Ureter (tissue), 1 donor: ENCODE measurements at regions not wholly inside any gene's neighbourhood (a gene's known extent, or its start where the extent isn't known, plus 50 kb on each side); places are given as distances from the start of the nearest gene placed in this dataset.
"Not testable (repeated sequence)": the region's sequence is repeated elsewhere in the genome, so short reads cannot be mapped to it uniquely, and the experiment has no call there.

Experiments
- DNase-seq: peaks from one replicate; pipeline ENCODE4 v3.0.0-alpha.2; 2020; ENCODE audit warnings: low spot score
- donor health status: DM: yes; HTN: yes; CAD: no.

DNA sequence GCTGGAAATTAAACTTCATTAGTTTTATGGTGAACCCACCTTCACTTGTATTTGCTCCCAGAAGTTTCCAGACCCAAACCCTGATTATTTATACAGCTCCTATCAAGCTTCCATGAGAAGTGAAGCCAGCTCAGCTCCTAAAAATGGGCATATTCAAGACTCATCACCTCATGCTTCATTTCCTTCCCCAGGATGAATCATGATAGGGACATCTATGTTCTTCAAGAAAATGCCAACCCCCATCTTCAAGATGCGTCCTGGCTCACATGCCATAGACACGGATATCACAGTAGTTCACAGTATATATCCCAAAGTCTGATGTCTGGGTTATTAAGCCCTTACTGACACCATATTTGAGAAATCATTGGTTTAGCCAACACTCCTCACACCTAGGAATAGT, 217.6 kb downstream of the NPR3 start:
- DNase-seq, result no peak

DNA sequence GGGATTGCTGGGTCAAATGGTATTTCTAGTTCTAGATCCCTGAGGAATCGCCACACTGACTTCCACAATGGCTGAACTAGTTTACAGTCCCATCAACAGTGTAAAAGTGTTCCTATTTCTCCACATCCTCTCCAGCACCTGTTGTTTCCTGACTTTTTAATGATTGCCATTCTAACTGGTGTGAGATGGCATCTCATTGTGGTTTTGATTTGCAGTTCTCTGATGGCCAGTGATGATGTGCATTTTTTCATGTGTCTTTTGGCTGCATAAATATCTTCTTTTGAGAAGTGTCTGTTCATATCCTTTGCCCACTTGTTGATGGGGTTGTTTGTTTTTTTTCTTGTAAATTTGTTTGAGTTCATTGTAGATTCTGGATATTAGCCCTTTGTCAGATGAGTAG, 220.3 kb downstream of the NPR3 start:
- DNase-seq, result not testable (repeated sequence)

DNA sequence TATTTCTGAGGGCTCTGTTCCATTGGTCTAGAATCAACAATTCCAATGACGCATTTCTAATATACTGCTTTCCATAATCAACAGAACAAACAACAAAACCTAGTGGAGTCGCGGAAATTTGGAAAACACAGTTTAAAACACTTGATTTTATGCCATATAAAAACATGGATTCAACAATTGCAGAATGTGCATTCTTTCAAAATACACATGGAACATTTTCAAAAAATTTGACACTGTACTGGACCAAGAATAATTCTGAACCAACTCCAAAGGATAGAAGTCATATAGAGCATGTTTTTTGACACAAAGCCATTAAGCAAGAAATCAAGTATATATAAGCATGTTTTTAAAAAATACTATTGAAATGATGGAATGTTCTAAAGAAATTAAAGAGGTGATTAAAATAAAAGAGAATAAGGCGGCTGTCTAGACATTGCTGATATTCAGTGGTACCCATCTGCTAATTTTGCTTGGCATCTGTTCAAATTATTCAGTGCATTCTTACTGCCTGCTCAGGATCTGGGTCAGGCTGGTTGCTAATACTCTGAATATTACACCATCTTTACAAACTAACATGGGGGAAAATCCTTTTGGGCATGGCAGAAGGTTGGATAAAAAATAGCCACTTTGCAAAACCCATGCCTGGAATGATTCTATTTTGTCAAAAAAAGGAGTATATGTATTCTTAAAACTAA, 221.3 kb downstream of the NPR3 start:
- no peak for DNase-seq

DNA sequence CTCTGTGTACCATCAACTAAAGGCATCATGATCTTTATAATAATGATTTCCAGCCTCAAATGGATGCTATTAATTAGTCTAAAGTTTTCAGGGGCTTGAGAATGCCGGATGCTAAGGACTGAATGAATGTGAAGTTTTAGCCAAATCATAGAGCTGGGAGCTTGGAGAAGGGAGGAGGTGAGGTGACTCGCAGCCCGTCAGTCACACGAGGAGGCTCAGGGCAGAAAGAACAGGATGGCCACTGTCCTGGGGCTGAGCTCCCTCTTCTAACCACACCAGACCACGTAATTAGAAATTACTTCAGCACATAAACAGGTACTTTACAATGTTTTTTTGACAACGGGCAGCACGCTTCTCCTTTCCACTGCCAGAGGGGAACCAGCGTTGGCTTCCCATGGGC, 222.6 kb downstream of the NPR3 start:
- DNase-seq, result no peak

DNA sequence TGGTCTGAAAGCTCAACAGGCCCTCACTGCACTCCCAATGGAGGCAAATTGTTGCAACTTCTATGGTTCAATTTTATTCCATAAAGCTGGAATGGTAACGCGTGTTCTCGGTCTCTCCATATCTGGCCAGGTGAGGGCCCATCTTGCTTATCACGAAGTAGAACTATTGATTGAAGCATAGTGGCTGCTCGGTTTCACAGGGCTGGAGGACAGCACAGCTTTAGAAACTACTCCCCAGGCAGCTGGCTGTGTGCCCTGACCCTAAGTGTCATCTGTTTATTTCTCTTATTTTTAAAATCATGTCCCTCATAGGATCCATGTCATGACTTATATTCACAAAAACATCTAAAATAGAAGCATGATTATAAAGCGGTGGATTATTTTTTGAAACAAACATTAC, 223.4 kb downstream of the NPR3 start:
- DNase-seq, result no peak

DNA sequence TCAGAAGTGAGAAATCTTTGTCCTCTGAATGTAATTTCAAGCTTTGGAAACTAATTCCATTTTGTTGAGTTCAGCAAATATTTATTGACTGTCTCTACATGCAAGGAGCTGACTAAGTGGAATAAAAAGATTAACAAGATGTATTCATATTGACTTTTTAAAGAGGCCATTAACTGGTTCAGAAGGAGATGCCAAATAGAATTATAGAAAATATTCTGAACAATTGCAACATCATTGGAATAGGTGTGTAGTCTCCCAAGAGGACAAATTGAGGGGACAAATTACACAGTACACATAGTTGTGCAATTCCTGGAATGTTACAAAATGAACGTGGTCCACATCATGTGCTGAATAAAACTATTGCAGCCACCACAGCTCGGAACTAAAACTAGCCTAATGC, 224.2 kb downstream of the NPR3 start:
- DNase-seq, result no peak

DNA sequence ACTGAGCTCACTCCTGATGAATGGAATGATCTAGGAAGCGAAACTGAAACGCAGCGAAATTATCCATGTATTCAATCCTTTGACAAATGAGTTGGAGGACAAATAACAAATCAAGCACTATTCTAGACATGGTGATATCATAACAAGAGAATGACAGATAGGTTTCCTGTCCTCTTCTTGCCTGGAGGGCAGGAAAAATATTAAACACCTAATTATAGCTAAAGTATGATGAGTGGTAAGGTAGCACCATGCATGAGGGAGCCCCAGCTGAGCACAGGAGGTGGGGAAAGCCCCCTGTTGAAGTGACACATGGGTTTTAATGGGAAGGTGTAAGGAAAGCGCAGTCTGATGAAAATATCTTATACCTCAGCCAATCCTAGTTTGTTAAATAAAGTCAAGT, 225.2 kb downstream of the NPR3 start:
- no peak for DNase-seq

DNA sequence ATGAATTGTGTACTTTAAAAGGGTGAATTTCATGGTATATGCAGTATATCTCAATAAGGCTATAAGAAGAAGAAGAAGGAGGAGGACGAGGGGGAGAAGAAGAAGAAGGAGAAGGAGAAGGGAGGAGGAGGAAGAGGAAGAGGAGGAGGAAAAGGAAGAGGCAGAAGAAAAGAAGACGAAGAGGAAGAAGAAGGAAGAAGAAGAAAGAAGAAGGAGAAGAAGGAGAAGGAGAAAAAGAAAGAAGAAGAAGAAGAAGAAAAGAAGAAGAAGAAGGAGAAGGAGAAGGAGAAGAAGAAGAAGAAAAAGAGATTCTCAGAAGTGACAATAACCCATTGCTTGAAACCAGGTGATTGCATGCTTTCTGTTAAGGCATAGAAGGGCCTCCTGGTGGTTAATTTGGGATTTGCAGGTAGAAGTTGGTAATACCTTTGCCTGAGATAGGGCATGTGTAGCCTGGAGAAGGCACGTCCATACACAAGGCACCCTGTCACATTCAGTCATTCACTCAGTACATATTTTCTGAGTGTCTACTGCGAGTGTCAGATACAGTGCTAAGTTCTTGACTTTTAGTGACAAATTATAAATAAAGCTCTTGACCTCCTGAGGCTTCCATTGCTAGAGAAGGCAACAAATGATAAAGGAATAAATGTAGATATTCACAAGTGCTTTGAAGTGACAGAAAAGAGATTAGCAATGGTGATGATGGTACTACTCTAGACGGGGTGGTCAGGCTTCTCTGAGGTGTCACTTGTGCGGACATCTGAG, 231.3 kb downstream of the NPR3 start:
- no peak for DNase-seq

DNA sequence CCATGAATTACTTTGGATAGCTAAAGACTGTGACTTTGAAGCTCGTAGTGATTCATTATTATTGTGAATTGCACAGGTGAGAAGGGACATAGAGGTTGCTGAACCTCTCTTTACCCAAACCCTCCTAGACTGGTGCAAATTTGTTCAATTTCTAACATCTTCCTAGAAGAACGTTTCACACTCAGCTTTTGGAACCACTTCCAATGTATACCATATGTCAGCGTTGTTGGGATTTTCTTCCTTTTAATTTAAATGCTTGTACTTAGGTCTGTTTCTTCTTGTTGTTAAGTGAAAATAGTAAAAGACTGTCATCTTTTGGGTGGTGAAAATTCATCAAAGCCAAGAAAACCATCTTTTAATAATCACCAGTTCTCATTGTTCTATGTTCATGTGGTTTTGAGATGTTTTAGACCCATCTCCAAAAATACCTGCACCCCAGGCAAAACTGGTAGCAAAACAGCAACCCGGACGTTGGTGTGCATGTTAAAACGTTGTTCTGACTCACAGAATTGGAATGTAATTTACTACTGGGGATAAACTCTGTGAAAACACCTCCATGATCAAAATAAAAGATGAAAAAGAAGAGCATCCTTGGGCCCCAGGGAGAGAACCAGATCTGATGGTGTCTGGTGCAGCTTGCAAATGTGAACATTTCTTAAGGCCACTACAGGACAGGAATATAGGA, 238.3 kb downstream of the NPR3 start:
- DNase-seq, result no peak

DNA sequence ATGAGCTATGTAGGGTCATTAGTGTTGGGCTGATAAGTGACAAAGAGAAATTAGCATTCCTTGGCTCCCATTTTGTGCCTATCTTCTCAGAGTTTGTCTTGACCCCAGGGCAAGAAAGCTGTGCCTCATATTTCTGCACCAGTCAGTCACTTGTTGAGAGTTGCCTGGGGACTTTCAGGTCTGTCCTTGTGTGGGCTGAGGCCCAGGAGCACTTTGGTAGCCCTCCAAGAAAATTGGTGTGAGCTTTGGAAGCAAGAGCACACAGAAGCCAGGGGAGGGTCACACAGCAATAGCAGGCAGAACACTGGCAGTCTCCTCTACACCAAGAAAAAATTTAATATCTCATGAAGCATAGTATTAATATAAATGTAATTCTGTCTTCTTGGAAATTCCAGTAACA, 239.9 kb downstream of the NPR3 start:
- no peak for DNase-seq

DNA sequence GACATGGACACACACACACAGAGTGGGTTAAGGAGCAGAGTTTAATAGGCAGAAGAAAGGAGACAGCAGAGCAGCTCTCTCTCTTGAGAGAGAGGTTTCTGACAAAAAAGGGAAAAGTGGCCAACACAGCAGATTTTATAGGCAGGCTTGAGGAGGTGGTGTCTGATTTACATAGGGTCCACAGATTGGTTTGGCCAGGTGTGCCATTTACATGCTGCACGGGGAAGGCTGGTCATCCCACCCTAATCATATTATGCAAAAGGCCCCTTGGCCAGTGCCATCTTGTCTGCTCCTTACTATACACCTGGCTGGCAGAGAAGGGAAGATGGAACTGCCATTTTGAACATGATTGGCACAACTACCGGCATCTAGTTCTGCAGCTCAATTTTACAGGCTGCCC, 240.8 kb downstream of the NPR3 start:
- no peak for DNase-seq

DNA sequence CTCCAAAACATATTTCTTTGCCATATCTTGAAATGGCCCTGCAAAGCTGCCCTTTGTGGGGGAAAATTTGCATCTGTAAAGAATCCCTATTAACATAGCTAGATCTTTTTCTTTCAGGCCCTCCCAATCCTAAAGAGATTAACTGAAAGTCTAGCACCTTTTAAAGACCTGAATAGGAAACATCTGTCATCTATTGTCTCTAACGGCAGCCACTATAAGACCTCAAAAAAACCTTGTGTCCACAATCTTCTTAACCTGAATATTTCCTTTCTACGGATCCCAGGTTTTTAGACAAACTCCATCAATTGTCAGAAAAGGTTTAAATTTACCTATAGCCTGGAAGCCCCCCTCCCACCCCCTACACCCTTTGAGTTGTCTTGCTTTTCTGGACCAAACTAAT, 241.3 kb downstream of the NPR3 start:
- not testable (repeated sequence) for DNase-seq

DNA sequence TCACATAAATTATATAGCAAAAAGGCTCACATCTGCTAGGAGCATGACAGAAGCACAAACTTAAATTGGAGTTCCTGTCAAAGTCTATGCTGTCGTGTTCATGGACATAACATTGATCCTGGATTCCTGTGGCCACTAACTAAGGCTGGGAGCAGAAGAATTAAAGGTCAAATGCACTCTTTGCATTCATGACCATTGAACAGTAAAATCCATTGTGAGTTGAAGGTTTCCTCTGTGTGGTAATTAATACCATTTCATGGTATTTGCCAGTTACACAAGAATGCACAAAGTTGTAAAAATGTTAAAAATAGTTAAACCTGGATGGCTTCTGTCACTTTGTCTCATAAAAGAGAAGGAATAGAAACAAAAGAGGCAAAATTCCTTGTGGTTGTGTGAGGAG, 242.6 kb downstream of the NPR3 start:
- DNase-seq, result no peak

DNA sequence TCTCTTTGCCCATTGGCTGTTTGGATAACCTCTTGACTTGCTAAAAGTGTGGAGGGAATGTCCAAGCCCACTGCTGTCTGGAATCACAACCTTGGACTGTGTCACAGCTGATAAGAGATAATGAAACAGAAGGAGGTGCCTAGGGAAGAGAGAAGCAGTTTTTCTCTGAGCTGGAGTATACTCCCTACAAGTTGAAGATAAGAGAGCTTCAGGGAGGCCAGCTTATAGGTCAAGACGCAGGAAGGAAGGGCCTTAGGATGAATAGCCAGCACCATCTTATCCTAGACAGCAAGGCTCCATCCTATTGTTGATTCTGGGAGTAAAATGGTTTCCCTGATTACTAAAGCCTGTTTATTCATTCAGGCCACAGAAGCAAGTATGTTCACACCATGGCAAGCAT, 244.7 kb downstream of the NPR3 start:
- no peak for DNase-seq

DNA sequence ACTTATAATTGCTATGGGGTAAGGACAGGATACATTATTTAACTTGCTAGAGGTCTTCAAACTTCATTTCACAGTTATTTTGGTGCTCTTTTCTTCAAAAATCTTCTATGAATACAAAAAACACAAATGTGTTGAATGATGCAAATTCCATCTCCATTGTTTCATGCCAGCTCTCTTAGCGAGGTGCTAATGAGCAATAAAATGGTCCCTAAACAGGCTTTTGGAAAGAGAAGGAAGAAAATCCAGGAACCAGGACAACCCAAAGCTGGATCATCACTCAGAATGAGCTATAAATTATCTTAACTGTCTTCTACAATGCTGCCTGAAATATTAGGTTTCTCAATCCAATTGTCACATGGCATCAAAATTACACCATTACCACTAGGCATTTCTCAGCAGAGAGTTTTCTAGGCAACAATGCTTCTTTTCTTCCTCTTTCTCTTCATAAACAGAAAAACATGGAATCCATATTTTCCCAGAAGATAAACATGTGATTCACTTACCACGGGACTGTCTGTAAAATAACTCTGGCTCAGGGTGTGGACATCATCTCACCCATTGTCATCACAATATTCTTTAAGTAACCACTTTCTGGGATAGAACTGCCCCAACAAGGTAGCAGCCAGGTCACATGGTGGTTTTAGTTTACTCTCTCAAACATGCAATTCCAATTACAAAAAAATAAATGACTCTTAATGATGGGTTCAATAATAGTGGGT, 249.4 kb downstream of the NPR3 start:
- DNase-seq, result no peak

DNA sequence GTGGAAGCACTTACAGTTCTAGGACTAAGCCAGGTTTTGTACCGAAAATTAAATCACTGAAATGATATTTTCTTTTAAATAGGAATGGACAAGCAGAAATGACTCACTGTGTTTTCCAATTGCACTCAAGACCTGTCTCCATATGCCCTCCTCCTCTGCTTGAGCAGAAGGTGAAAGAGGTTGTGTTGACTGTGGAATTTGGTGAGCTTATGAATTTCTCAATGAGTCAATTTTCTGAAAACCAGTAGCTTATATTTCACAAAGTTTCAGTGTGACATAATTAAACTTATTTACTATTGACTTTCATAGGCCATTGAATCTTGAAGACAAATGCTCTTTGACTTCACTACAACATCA, 249.9 kb downstream of the NPR3 start:
- no peak for DNase-seq

DNA sequence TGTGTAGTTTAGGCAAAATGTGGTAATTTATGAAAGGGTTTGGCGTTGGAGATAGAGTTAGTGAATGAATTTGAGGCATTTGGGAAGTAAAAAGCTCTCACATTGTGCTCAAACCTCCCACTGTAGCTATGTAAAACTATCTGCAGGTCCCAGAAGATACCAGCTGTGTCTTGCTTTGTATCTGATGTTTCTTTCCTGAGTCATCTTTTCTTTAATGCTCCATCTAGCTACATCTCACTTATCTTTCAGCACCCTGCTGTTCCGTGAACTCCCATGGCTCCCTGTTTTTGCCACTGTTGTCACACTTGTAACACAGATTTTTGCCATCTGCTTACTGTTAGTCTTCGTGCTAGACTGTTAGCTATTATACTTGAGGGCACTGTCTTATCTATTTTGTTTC, 253.1 kb downstream of the NPR3 start:
- no peak for DNase-seq

DNA sequence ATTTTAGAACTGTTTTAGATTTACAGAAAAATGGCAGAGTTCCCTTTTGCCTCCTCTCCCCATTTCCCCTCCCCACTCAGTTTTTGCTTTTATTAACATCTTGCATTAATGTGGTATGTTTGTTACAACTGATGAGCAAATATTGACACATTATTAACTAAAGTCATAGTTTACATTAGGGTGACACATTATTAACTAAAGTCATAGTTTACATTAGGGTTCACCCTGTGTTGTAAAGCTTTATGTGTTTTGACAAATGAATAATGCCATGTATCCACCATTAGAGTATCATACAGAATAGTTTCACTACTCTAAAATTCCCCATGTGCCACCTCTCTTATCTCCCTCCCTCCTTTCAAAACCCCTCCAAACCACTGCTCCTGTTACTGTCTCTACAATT, 262.5 kb downstream of the NPR3 start:
- DNase-seq, result no peak

DNA sequence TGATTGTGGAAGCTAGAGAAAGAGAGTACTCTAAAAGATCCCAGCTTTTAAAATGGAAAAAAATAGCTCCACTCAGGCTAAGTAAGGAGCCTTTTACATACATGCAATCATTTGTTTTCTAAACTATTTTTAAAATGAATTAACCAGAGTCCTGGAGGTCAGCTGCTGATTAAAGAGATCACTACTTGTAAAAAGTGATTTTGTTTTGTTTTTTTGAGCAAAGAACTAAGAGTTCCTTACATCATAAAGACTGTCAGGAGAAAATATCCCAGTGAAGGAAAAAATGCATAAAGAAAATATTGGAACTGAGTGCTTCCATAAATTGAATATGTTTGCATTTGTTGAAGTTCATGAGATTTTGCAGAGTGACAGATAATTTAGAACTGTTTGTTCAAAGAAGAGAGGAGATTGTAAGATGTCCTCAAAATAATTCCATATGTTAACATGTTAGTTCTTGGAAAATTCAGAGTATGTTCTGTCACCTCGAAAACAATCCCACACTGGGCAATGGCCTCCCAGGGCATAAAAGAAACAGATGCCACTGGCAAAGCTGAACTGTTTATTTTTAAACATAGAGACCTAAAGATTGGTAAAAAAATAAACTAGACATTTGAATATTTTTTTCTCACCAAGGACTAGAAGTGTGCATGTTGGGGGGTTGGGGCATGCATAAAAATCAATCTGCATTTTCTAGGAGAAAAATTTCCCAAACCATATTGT, 264.7 kb downstream of the NPR3 start:
- no peak for DNase-seq

DNA sequence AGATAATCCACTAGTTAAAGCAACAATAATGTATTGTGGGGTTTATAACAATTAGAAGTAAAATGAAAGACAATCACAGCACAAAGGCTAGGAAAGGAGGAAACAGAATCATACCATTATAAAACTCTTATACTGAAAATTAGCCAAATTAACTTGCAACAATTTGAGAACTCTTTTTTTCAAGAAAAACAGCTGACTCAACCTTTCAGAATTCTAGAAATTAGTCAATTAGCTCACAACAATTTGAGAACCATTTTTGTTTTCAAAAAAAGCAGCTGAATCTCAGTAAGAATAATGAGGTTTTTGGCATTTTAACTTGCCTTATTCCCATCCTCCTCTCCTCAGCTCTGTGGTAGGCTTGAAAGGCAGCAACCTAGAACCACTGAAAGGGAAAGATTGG, 269.9 kb downstream of the NPR3 start:
- no peak for DNase-seq

DNA sequence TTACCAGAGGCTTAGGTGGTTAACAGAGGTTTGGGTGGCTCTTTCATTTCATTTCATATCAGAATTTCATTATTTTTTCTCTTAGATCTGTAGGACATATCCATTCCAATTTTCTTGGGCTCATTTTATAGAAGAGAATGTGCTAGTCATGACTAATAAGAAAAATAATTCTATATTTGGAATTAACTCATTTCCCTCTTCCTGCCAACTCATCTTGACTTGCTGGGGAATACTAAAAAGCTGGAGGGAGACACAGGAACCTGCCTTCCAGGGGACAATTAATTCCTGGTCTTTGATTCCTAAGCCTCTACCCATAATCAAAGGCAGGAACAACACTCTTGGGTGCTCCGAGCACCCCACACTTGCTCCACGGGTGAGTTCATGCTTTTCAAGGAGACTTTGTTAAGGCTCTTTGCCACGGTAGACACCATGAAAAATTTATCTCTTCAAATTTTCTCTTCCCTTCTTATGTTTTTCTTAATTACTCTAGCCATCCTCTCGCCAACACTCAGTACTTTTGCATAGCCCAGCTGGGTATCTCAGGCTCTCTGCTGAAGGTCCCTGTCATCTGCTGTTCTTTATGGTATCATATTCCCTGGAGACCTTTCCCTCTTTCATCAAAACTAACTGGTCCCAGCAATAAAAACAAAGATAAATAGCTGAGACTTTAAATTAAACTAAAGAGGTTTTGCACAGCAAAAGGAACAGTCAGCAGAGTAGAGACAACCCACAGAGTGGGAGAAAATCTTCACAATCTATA, 273.9 kb downstream of the NPR3 start:
- no peak for DNase-seq
